ENCODE measurements at regions not wholly inside any gene's neighbourhood (a gene's known extent, or its start where the extent isn't known, plus 50 kb on each side); places are given as distances from the start of the nearest gene placed in this dataset.
A peak's percentile ranks its signal among the peaks of the same experiment; 100 is the strongest.

- no peak for DNase-seq
- Histone ChIP-seq H2AFZ (ENCODE audit: low read length) (no peak overlapping the region), H3K27ac (ENCODE audit: low read length) (no peak overlapping the region), H3K4me3 (ENCODE audit: low read length) (no peak overlapping the region), H3K9me2 (replicated peaks; ENCODE audit: insufficient read depth, low read length) (no peaks in the 10 kb centered on the region), H3K4me2 (ENCODE audit: low read depth, low read length, poor library complexity, severe bottlenecking) (no peak overlapping the region), H3K9me3 (ENCODE audit: low read length) (no peaks in the 10 kb centered on the region), H3K27me3 (ENCODE audit: low read length) (no peaks in the 10 kb centered on the region), H3K9ac (ENCODE audit: low read length) (no peak overlapping the region), H3K36me3 (ENCODE audit: insufficient read depth, low read length) (no peaks in the 10 kb centered on the region), H3K79me2 (ENCODE audit: low read length) (no peaks in the 10 kb centered on the region), H4K20me1 (ENCODE audit: insufficient read depth, low read depth, low read length) (no peaks in the 10 kb centered on the region), H3K4me1 (ENCODE audit: low read length) (peaks cover 7% of the 10 kb centered on the region)
These were observed 52.5 kb upstream of the UNC5B start for GRCh38 chr10:71159892-71160291.

GRCh38 chr10:71161425-71161824 lies 50.9 kb upstream of the UNC5B start:
- no peak overlapping the region for H3K9ac ChIP-seq (ENCODE audit: low read length)

More at GRCh38 chr10:71161425-71161824, 50.9 kb upstream of the UNC5B start:
- H4K20me1 ChIP-seq (ENCODE audit: insufficient read depth, low read depth, low read length): no peaks in the 10 kb centered on the region
- no peak overlapping the region for H3K27ac ChIP-seq (ENCODE audit: low read length)
- no peaks in the 10 kb centered on the region for H3K79me2 ChIP-seq (ENCODE audit: low read length)
- no peaks in the 10 kb centered on the region for H3K9me3 ChIP-seq (ENCODE audit: low read length)
- no peak overlapping the region for H2AFZ ChIP-seq (ENCODE audit: low read length)
- DNase-seq: peak; percentile 60
- H3K4me1 ChIP-seq (ENCODE audit: low read length): peaks cover 7% of the 10 kb centered on the region
- no peaks in the 10 kb centered on the region for H3K27me3 ChIP-seq (ENCODE audit: low read length)
- no peak overlapping the region for H3K4me3 ChIP-seq (ENCODE audit: low read length)
- no peak overlapping the region for H3K4me2 ChIP-seq (ENCODE audit: low read depth, low read length, poor library complexity, severe bottlenecking)
- H3K36me3 ChIP-seq (ENCODE audit: insufficient read depth, low read length): no peaks in the 10 kb centered on the region
- H3K9me2 ChIP-seq (replicated peaks; ENCODE audit: insufficient read depth, low read length): no peaks in the 10 kb centered on the region

All from Karpas-422 (cell line).